ENCODE measurements at regions not wholly inside any gene's neighbourhood (a gene's known extent, or its start where the extent isn't known, plus 50 kb on each side); places are given as distances from the start of the nearest gene placed in this dataset.
"Not testable (repeated sequence)": the region's sequence is repeated elsewhere in the genome, so short reads cannot be mapped to it uniquely, and the experiment has no call there.

GRCh38 chr16:29313559-29314048, 92.9 kb downstream of the NPIPB11 start:
- DNase-seq (ENCODE audit: extremely low read depth, insufficient read length): no peak
- H3K27me3 ChIP-seq (replicated peaks; ENCODE audit: control insufficient read depth, insufficient read depth, low read length): no peaks in the 10 kb centered on the region; the same call in 1 of the 2 replicates
- no peak overlapping the region for H3K4me3 ChIP-seq (replicated peaks; ENCODE audit: low read depth, low read length)
- no peak for TF ChIP-seq CTCF (IDR thresholded peaks at IDR 0.05; ENCODE audit: insufficient read depth, low read length, poor library complexity, severe bottlenecking)
- no peaks in the 10 kb centered on the region for H3K36me3 ChIP-seq (ENCODE audit: control insufficient read depth, insufficient read depth, low read length)

- TF ChIP-seq CTCF (IDR thresholded peaks at IDR 0.05; ENCODE audit: insufficient read depth, low read length, poor library complexity, severe bottlenecking): no peak
- no peak for DNase-seq (ENCODE audit: extremely low read depth, insufficient read length)
- no peaks in the 10 kb centered on the region; the same call in 1 of the 2 replicates for H3K27me3 ChIP-seq (replicated peaks; ENCODE audit: control insufficient read depth, insufficient read depth, low read length)
Measured at GRCh38 chr16:29312835-29313558, 93.5 kb downstream of the NPIPB11 start.

GRCh38 chr16:29312345-29312675, 94.2 kb downstream of the NPIPB11 start:
- H3K36me3 ChIP-seq (ENCODE audit: control insufficient read depth, insufficient read depth, low read length); H3K4me3 ChIP-seq (replicated peaks; ENCODE audit: low read depth, low read length); DNase-seq (ENCODE audit: extremely low read depth, insufficient read length); H3K27me3 ChIP-seq (replicated peaks; ENCODE audit: control insufficient read depth, insufficient read depth, low read length): not testable (repeated sequence)

More at GRCh38 chr16:29312835-29313558, 93.5 kb downstream of the NPIPB11 start:
- Histone ChIP-seq H3K36me3 (ENCODE audit: control insufficient read depth, insufficient read depth, low read length) (no peaks in the 10 kb centered on the region), H3K4me3 (replicated peaks; ENCODE audit: low read depth, low read length) (no peak overlapping the region)

DNA sequence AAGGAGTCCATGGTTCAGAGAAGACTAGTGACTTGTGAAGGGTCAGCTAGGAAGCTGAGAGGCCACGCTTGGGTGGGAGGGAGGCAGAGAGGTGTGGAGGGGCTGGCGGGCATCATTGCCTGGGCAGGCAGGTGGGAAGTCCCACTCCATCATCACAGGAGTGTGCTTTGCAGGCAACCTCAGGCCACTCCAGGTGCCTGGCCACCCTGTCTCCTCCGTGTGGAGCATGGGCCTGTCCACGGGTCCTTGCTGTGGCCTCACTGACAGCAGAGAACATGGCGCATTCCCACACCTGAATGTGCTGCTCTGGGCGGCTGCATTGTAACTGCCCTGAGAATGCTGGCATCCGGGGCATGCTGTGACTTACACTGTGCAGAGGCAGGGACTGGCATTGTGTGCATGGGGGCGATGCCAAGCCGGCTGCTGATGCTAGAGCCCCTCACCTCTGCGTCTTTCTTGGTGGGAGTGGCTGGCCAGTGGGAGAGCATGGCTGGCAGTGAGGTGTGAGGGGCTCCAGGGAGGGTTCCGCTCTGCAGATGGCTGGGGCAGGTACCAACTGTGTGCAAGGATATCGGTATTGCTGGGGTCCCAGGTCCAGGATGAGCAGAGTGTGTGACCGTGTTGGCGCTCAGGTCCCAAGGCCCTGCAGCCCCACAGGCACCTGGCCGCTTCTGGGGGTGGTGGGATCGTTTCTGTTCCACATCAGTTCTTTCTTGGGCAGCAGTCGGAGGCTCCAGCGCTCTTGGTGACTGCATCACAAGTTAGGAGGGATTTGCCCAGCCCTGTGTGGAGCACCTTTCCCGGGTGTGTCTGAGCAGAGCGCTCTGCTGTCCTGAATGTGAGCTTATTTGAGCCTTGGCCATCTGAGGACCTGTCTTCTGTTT, 94.8 kb downstream of the NPIPB11 start:
- TF ChIP-seq CTCF (IDR thresholded peaks at IDR 0.05; ENCODE audit: insufficient read depth, low read length, poor library complexity, severe bottlenecking): no peak
- H3K4me3 ChIP-seq (replicated peaks; ENCODE audit: low read depth, low read length): no peak overlapping the region
- no peaks in the 10 kb centered on the region for H3K36me3 ChIP-seq (ENCODE audit: control insufficient read depth, insufficient read depth, low read length)
- no peaks in the 10 kb centered on the region; the same call in 1 of the 2 replicates for H3K27me3 ChIP-seq (replicated peaks; ENCODE audit: control insufficient read depth, insufficient read depth, low read length)
- DNase-seq (ENCODE audit: extremely low read depth, insufficient read length): no peak

DNA sequence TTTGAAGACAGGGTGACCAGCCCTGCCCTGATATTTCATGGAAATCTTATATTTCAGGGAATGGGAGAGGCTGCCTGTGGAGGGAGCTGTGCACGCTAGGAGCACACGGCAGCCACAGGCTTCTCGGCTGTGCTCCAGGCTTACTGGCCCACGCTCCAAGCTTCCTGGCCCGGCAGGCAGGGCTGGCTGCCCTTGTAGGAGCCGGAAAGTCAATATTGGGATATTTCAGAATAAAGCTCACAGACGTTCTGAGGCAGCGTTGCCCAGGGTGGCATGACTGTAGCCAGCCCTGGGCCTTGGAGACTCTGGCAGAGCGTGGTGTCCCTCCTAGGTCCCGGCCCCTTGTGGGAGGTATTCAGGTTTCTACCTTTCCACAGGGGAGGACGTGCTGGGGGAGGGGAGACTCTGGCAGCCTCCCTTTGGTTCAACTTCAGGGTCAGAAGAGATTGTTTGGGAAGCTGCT, 95.6 kb downstream of the NPIPB11 start:
- no peak for DNase-seq (ENCODE audit: extremely low read depth, insufficient read length)
- no peak for TF ChIP-seq CTCF (IDR thresholded peaks at IDR 0.05; ENCODE audit: insufficient read depth, low read length, poor library complexity, severe bottlenecking)

GRCh38 chr16:29310243-29310642, 96.3 kb downstream of the NPIPB11 start:
- H3K27me3 ChIP-seq (replicated peaks; ENCODE audit: control insufficient read depth, insufficient read depth, low read length); H3K4me3 ChIP-seq (replicated peaks; ENCODE audit: low read depth, low read length); DNase-seq (ENCODE audit: extremely low read depth, insufficient read length); H3K36me3 ChIP-seq (ENCODE audit: control insufficient read depth, insufficient read depth, low read length): not testable (repeated sequence)

More for the DNA sequence above, 95.6 kb downstream of the NPIPB11 start:
- H3K36me3 ChIP-seq (ENCODE audit: control insufficient read depth, insufficient read depth, low read length): no peaks in the 10 kb centered on the region
- H3K4me3 ChIP-seq (replicated peaks; ENCODE audit: low read depth, low read length): no peak overlapping the region
- no peaks in the 10 kb centered on the region; the same call in 1 of the 2 replicates for H3K27me3 ChIP-seq (replicated peaks; ENCODE audit: control insufficient read depth, insufficient read depth, low read length)

DNA sequence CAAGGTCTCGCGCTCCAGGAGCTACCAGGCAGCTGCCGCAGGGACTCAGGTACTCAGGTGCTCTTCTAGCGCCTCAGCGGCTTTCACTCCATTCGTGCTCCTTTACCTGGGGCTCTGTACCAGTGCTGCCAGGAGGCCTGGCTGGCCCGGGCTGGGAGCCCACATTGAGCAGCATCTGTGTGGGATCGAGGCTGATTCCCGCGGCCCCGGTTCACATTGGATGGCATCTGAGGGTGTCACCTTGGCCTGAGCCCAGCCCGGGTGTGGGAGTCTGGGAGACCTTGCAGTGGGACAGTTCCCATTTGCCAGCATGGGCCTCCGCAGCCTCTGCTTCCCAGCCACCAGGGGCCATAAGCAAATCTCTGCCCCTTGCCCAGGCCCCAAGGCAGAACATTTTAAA, 96.9 kb downstream of the NPIPB11 start:
- H3K27me3 ChIP-seq (replicated peaks; ENCODE audit: control insufficient read depth, insufficient read depth, low read length); H3K36me3 ChIP-seq (ENCODE audit: control insufficient read depth, insufficient read depth, low read length); H3K4me3 ChIP-seq (replicated peaks; ENCODE audit: low read depth, low read length); DNase-seq (ENCODE audit: extremely low read depth, insufficient read length): not testable (repeated sequence)
